ENCODE measurements at regions not wholly inside any gene's neighbourhood (a gene's known extent, or its start where the extent isn't known, plus 50 kb on each side); places are given as distances from the start of the nearest gene placed in this dataset.

GRCh38 chr7:20012100-20012499 is 205.1 kb downstream of the MACC1 start:
- TF ChIP-seq CTCF (IDR thresholded peaks at IDR 0.05) (no peak), POLR2AphosphoS5 (IDR thresholded peaks at IDR 0.05) (no peak), POLR2A (IDR thresholded peaks at IDR 0.05) (no peak), EP300 (IDR thresholded peaks at IDR 0.05) (no peak)

Measured in stomach (tissue), 4 donors.